Activated gamma-delta T cell (primary cell): ENCODE measurements at regions not wholly inside any gene's neighbourhood (a gene's known extent, or its start where the extent isn't known, plus 50 kb on each side); places are given as distances from the start of the nearest gene placed in this dataset.

Experiments used
- DNase-seq: peaks from one replicate; lab custom pipeline; 2025; lab: John Stamatoyannopoulos, UW

- no peak for DNase-seq
Observed at GRCh38 chr10:43901744-43902504, 253.2 kb upstream of the ZNF32 start.

GRCh38 chr10:43901302-43901701 lies 252.6 kb upstream of the ZNF32 start:
- DNase-seq, result no peak

GRCh38 chr10:43900571-43900970 lies 251.9 kb upstream of the ZNF32 start:
- no peak for DNase-seq

- DNase-seq, result no peak
Observed at GRCh38 chr10:43899224-43899959, 250.7 kb upstream of the ZNF32 start.

- no peak for DNase-seq
Observed at GRCh38 chr10:43898592-43898991, 249.9 kb upstream of the ZNF32 start.

GRCh38 chr10:43897765-43898419 lies 249.2 kb upstream of the ZNF32 start:
- DNase-seq, result no peak

- DNase-seq, result no peak
Observed at GRCh38 chr10:43892062-43892770, 243.5 kb upstream of the ZNF32 start.

GRCh38 chr10:43891241-43891640 lies 242.6 kb upstream of the ZNF32 start:
- no peak for DNase-seq

GRCh38 chr10:43890124-43890523 lies 241.4 kb upstream of the ZNF32 start:
- no peak for DNase-seq

- DNase-seq, result no peak
Observed at GRCh38 chr10:43888586-43888985, 239.9 kb upstream of the ZNF32 start.

GRCh38 chr10:43885842-43886241 lies 237.2 kb upstream of the ZNF32 start:
- DNase-seq, result no peak

GRCh38 chr10:43885252-43885651 lies 236.6 kb upstream of the ZNF32 start:
- DNase-seq, result no peak

- no peak for DNase-seq
Observed at GRCh38 chr10:43884501-43885105, 235.9 kb upstream of the ZNF32 start.

GRCh38 chr10:43882711-43883110 lies 234.0 kb upstream of the ZNF32 start:
- no peak for DNase-seq

- no peak for DNase-seq
Observed at GRCh38 chr10:43881657-43882056, 233.0 kb upstream of the ZNF32 start.

GRCh38 chr10:43880160-43880559 lies 231.5 kb upstream of the ZNF32 start:
- DNase-seq, result no peak

GRCh38 chr10:43879742-43880141 lies 231.1 kb upstream of the ZNF32 start:
- no peak for DNase-seq

- no peak for DNase-seq
Observed at GRCh38 chr10:43879162-43879561, 230.5 kb upstream of the ZNF32 start.

GRCh38 chr10:43878386-43878785 lies 229.7 kb upstream of the ZNF32 start:
- no peak for DNase-seq

- no peak for DNase-seq
Observed at GRCh38 chr10:43876976-43877375, 228.3 kb upstream of the ZNF32 start.

- no peak for DNase-seq
Observed at GRCh38 chr10:43874984-43875383, 226.3 kb upstream of the ZNF32 start.

GRCh38 chr10:43873717-43874116 lies 225.0 kb upstream of the ZNF32 start:
- no peak for DNase-seq
